Omental fat pad (tissue), 3 donors: ENCODE measurements at regions not wholly inside any gene's neighbourhood (a gene's known extent, or its start where the extent isn't known, plus 50 kb on each side); places are given as distances from the start of the nearest gene placed in this dataset.

Source experiments
- ATAC-seq: fragments of 150-250 bp; one replicate; pipeline ENCODE4 v1.9.1; 2016; ENCODE audit warnings: mild to moderate bottlenecking, moderate library complexity; ENCODE audit not compliant: low FRiP score
- DNase-seq: peaks from one replicate; pipeline ENCODE4 v3.0.0-alpha.2; 2019; ENCODE audit warnings: low spot score
- CTCF ChIP-seq, 3 donors: fragments of 450-650 bp; IDR thresholded peaks; one replicate each; pipeline ENCODE4 v1.5.1; 2016 to 2017; ENCODE audit warnings: antibody characterized with exemption in 3 of 3, mild to moderate bottlenecking in 3 of 3, moderate library complexity in 2 of 3

GRCh38 chr1:55623311-55623710, 408.1 kb upstream of the USP24 start:
- TF ChIP-seq CTCF (IDR thresholded peaks at IDR 0.05), result no peak
- ATAC-seq (no peak), DNase-seq (no peak)

DNA sequence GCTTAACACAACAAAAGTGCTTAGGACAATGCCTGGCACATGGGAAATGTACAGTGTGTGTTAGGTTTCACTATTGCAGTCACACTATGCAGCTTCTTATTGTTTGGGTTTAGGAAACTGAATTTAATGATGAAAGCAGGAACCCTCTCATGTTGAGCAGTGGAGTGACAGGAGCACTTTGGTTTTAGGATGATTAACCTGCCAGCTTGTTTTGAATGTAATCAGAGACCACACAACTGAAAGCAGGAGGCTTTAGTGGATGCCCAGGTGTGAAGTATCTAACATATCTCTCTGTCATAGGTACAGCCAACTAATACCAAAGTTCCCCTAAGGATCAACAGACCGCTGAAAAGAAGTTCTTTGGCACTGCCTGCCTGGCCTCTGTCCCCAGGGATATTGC, 406.9 kb upstream of the USP24 start:
- no peak for TF ChIP-seq CTCF (IDR thresholded peaks at IDR 0.05)
- ATAC-seq, result no peak
- no peak for DNase-seq

DNA sequence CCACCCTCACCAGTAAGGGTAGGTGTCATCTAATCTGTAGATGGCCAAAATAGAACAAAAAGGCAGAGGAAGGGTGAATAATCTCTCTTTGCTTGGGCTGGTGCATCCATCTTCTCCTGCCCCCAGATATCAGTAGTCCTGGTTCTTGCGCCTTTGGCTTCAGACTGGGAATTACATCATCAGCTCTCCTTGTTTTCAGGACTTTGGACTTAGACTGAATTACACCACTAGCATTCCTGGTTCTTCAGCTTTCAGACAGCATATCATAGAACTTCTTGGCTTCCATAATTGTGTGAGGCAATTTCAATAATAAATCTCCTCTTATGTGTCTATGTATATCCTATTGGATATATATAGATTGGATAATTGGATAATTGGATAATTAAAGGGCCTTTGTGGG, 403.0 kb upstream of the USP24 start:
- no peak for TF ChIP-seq CTCF (IDR thresholded peaks at IDR 0.05)
- no peak for ATAC-seq
- no peak for DNase-seq

- no peak for TF ChIP-seq CTCF (IDR thresholded peaks at IDR 0.05)
- DNase-seq, result no peak
Measured at GRCh38 chr1:55617288-55617982, 402.3 kb upstream of the USP24 start.

DNA sequence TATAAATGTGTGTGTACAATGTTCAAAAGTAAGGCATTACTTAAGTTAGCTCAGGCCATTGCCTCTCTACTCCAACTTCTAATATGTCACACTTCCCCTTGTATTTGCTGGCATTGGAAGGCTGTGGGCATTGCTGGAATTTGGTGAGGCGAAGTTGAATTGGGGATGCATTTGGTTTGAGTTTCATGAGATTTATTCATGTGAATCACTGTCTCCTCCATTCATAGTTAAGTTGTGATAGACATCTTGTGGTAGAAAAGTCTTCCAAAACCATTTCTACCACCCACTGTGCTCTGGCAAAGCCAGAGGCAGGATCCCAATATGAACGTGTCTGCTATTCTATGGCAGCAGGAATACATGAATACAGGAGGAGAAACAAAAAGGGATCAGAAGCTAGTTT, 397.8 kb upstream of the USP24 start:
- DNase-seq (no peak), ATAC-seq (no peak)
- no peak for TF ChIP-seq CTCF (IDR thresholded peaks at IDR 0.05)

More at GRCh38 chr1:55617288-55617982, 402.3 kb upstream of the USP24 start:
- ATAC-seq, result no peak

DNA sequence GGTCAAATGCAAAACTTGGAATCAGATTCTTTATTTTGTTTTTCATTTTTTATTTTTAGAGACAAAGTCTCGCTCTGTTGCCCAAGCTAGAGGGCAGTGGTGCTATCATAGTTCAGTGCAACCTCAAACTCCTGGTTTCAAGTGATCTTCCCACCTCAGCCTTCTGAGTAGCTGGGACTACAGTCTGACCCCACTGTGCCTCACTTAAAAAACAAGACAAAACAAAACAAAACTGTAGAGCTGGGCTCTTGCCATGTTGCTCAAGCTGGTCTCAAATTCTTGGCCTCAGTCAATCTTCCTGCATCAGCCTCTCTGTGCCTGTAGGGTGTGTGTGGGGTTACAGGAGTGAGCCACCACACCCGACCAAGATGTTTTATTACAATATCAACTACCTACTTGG, 396.0 kb upstream of the USP24 start:
- DNase-seq, result no peak
- ATAC-seq, result no peak
- TF ChIP-seq CTCF (IDR thresholded peaks at IDR 0.05), result no peak

DNA sequence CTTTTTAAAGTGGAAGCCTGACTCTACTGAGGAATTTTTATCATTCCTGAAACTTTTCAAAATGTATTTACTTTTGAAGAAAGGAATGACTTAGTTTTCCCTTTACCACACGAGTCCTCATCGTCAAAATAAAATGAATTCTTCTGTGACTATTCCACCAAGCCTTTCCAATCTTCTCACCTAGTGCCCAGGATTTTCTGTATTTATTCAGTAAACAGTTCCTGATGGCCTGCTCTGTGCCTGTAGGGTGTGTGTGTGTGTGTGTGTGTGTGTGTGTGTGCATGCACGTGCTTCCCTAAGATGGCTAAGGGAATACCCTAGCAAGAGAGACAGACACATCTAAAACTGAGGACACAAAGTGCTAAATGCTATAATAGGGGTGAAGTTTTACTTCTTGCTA, 395.0 kb upstream of the USP24 start:
- no peak for ATAC-seq
- TF ChIP-seq CTCF (IDR thresholded peaks at IDR 0.05), result no peak

More for the DNA sequence above, 395.0 kb upstream of the USP24 start:
- no peak for DNase-seq
